Fibroblast of gingiva (primary cell): ENCODE measurements at regions not wholly inside any gene's neighbourhood (a gene's known extent, or its start where the extent isn't known, plus 50 kb on each side); places are given as distances from the start of the nearest gene placed in this dataset.
"Not testable (repeated sequence)": the region's sequence is repeated elsewhere in the genome, so short reads cannot be mapped to it uniquely, and the experiment has no call there.

Experiments
- DNase-seq: peaks from one replicate; pipeline ENCODE4 v3.0.0-alpha.2; 2011; ENCODE audit warnings: low read depth

DNA sequence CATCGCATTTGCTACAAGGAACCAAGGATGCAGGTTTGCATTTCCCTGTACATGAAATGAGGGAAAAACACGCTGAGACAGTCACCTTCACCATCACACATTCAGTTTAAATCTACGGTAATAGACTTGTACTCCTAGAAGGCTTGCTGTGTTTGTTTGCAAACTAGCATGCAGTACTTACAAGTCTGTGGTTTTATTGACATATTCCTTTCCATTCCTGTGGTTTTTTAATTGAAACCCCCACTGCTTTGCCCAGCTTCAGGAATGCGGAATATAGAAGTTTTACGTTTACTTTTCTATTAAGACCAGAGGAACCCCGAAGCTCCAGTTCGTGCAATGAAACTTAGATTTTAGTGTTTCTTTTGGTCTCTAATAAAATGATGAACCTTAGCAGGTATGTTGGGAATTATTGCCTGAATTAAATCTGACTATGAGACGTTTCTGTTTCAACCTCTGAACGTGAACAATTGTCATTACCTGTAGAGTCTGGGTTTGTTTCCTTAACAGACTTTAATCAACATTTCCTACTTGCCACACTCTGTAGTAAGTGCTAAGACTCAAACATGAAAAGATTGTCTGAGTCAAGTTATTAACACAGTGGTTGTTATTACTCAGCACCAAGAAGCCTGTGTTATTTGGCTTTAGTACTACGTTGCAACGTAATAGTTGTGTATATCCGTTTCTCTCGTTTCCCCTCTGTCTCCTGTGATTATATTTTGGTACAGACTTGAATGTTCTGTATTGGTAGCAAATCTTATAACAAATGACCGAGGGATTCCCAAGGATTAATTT lies 793.3 kb upstream of the GOT2 start:
- DNase-seq = peak; percentile 75

DNA sequence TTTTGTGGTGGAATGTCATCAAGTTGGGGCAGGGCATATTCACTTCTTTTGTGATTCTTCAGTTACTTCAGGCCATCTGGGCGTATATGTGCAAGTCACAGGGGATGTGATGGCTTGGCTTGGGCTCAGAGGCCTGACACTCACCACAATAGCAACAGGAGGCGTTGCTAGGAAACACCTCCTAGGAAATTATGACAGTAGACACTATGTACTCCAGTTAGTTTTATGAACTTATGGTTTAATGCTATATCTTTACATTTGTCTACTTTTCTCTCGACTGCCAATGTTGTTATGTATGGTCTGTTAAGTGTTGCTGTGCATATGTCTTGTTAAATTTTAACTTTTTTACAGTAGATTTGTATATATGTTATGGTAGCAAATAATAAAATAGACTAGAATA lies 788.7 kb upstream of the GOT2 start:
- no peak for DNase-seq

DNA sequence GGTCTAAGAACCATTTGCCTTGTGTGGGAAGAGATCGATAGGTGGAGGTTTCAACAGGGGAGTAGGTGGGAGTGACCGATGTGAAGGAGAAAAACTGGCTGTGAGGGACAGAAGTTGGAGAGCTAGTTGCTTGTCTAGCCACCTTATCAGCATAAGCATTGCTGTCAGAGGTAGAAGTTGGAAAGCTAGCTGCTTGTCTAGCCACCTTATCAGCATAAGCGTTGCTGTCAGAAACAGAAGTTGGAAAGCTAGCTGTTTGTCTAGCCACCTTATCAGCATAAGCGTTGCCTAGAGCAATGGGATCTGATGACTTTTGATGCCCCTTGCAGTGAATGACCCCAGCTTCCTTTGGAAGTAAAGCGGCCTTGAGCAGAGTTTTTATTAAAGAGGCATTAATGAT lies 784.6 kb upstream of the GOT2 start:
- not testable (repeated sequence) for DNase-seq

GRCh38 chr16:59514651-59515050 lies 780.5 kb upstream of the GOT2 start:
- no peak for DNase-seq

DNA sequence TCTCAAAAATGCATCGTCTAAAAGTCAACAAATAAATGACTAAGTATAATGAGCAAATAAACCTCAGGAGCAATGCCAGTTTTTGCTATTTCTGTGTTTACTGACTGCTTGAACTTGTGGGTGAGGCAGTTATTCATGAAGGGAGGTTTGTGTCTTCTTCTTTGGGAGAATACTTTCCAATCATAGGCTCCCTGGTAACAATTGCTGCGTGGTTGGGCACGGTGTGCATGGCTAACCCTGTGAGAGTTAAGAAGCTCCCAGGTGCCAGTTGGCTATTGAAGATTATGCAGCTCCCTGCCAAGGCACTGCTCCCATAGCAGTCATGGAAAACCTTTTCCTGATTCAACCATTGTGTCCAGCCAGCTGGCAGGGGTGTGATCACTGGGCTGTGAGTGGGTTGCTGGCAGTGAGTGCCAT lies 775.9 kb upstream of the GOT2 start:
- DNase-seq = peak; percentile 20

GRCh38 chr16:59500601-59501000 lies 766.5 kb upstream of the GOT2 start:
- DNase-seq = no peak

DNA sequence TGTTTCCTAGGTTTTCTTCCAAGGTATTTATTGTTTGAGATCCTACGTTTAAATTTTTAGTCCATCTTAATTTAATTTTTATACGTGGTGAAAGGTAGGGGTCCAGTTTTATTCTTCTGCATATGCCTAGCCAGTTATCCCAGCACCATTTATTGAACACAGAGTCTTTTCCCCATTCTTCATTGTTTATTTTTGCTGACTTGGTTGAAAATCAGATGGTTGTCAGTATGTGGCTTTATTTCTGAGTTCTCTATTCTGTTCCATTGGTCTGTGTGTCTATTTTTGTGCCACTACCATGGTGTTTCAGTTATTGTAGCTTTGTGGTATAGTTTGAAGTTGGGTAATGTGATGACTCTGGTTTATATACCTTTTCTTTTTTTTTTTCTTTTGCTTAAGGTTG lies 753.0 kb upstream of the GOT2 start:
- no peak for DNase-seq

- DNase-seq = no peak
Observed at GRCh38 chr16:59484833-59485516, 750.9 kb upstream of the GOT2 start.

DNA sequence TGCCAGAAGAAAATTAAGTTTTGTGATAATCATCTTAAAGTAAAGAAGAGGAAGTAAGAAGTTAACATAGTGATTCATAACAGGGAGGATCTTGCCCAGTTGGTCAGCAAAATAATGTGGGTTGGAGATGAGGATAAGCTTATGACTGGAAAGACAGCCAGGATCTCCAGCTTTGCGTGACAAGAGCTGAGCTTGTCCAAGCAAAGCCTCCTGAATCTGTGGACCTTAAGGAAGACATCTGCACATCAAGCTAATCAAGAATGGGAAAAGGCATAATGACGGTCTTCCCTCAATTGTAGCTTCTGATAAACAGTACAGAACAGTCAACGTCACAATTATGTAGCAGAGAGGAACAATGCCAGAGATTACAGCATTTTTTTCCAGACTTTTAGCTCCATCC lies 744.7 kb upstream of the GOT2 start:
- peak; percentile 17 for DNase-seq

DNA sequence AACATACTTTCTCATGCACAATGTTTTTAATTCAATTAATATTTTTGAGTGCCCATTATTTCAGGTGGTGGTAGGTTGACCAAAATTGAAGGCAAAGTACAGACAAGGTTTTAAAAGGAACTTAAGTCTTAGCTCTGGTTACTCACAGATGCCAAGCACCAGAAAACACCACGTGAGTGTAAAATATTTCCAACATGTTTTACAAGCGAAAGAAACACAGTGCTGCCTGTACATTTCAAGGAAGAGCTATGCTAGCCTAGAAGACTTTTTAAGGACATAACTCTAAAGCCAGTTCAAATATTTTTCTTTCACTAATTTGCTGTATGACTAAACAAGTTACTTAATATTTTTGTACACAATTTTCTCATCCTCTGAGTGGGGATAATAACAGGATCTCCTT lies 736.4 kb upstream of the GOT2 start:
- peak; percentile 25 for DNase-seq

DNA sequence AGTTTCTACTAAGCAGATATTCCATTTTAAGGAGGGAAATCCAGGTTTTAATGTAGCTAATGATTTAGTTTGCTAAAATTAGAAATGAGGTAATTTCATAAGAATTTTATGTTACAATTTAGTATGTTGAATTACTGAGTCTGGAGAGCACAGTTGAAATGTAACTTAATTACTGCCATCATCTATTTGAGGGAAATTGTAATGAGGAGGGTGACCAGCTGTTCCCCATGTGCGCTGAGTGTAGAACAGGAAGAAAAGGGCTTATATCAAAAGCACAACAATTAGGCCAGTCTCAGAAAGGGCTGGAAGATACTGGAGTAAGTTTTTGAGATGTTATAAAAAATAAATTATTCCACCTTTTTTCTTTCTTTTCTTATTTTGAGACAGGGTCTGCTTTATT lies 735.1 kb upstream of the GOT2 start:
- no peak for DNase-seq

DNA sequence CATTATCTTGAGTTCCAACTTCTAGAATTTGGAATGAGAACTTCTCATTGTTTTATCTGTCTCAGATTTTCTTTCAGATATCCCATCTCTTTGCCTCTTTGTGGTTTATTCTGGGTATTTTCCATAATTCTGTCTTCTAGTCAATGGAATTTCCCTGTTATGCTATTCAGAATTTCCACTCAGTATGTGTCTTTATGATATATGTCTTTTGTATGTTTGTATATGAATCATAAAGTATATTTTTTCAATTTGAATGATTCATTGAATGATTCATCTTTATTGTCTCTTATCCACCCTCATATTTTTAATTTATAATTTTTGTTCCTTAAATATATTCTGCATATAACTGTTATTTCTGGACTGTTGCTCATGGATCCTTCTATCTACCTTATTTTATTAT lies 729.7 kb upstream of the GOT2 start:
- no peak for DNase-seq

DNA sequence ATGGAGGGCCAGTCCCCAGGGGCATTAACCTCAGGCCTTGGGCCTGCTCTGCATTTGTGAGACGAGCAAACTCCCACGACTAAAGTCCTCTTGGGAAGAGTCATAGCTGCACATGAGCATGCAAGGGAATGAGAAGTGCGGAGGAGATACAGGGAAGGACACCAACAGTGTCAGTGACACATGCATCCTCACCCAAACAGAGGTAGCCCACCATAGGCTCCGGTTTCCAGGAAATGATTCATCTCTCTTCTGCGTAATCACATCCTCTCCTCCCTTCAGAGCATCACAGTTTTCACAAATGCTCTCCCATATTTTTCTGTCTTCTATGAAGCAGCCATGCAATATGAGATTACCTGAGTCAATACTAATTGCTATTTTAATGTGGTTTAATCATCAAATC lies 725.7 kb upstream of the GOT2 start:
- DNase-seq = no peak

DNA sequence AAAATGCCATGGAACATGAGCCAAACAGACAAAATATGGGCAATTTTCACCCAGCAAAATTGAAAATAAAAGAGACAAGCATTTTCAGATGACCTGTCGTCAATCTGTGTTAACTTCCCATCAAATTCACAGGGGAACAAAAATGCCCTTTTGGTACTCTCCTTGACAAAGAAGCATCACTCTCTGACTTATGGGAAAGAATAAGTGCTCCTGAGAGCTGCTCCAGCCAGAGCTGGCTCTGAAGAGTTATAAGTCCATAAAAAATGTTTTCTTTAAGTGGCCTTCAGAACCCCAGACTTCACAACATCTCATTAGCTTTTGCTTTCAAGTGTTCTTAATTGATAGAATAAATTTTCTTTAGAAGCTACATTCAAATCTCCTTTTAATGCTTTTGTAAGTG lies 721.4 kb upstream of the GOT2 start:
- DNase-seq = no peak

DNA sequence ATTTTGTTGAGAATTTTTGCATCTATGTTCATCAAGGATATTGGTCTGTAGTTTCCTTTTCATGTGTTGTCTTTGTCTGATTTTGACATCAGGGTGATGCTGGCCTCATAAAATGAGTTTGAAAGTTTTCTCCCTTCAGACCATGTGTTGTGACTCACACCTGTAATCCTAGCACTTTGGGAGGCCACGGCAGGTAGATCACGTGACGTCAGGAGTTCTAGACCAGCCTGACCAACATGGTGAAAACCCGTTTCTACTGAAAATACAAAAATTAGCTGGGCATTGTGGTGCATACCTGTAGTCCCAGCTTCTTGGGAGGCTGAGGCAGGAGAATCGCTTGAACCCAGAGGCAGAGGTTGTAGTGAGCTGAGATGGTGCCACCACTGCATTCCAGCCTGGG lies 716.4 kb upstream of the GOT2 start:
- DNase-seq = not testable (repeated sequence)

DNA sequence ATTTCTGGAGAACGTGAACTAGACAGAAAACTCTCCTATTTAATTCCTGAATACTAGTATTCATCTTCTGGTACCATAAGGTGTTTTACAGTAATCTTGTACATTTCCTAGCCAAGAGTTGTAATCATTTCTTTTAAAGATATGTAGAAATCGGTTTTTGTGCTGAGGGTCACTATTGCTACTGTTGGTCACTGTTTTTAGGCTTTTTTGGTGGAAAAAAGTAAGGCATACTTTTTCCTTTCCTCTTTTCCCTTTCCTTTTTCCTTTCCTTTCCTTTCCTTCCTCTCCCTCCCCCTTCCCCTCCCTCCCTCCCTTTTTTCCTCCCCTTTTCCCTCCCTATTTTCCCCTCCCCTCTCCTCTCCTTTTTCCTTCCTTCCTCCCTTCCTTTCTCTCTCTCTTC lies 706.4 kb upstream of the GOT2 start:
- no peak for DNase-seq

GRCh38 chr16:59432896-59433295 lies 698.8 kb upstream of the GOT2 start:
- no peak for DNase-seq

DNA sequence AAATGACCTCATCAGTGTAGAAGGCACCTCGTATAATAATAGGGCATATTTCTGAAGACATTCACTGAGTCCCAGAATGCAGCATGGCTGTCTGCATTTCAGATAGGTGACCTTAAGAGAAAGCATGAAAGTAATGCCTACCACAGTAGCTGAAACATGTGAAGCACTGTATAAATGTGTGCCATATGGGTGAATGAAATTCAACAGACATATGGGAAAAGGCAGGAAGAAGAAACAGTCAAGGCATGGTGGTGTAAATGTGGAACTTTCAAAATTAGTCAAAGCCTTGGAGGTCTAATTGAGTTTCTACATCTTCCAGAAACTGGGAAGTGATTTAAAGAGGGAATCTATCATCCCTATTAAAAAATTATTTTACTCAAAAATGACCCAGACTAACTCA lies 698.2 kb upstream of the GOT2 start:
- DNase-seq = no peak

GRCh38 chr16:59424714-59425273 lies 690.7 kb upstream of the GOT2 start:
- DNase-seq = no peak

- DNase-seq = peak; percentile 3
Observed at GRCh38 chr16:59411961-59412841, 678.1 kb upstream of the GOT2 start.

GRCh38 chr16:59410451-59410850 lies 676.3 kb upstream of the GOT2 start:
- no peak for DNase-seq

- DNase-seq = no peak
Observed at GRCh38 chr16:59405802-59406201, 671.7 kb upstream of the GOT2 start.
